Neural progenitor cell (in vitro differentiated cells): ENCODE measurements at regions not wholly inside any gene's neighbourhood (a gene's known extent, or its start where the extent isn't known, plus 50 kb on each side); places are given as distances from the start of the nearest gene placed in this dataset.
A peak's percentile ranks its signal among the peaks of the same experiment; 100 is the strongest.

ENCODE experiments used
- EZH2 ChIP-seq: fragments of 200-600 bp; sonication (generic); IDR thresholded peaks from 2 replicates; pipeline ENCODE4 v1.6.1; 2017; ENCODE audit warnings: antibody characterized with exemption, mild to moderate bottlenecking, moderate library complexity
- TF ChIP-seq, protein P1 (sequence below): fragments of 200-600 bp; sonication (generic); IDR thresholded peaks from 2 replicates; pipeline ENCODE4 v1.5.1; 2017; ENCODE audit warnings: antibody characterized with exemption, mild to moderate bottlenecking

DNA sequence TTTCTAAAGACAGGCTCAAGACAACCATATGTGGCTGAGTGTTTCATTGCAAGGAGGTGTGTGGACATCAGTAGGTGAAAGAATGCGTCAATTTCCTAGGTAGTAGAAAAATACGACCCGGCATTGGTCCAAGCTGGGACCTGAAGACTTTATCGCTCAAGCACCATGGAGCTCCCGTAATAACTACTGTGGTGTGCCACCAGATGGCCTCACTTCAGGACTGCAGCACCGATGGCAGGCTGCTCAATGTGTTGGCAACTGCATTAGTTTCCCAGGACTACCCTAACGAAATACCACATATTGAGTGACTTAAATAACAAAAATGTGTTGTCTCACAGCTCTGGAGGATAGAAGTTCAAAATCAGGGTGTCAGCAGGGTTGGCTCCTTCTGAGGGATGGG is 72.4 kb upstream of the FAT3 start:
- TF ChIP-seq, protein P1, sequence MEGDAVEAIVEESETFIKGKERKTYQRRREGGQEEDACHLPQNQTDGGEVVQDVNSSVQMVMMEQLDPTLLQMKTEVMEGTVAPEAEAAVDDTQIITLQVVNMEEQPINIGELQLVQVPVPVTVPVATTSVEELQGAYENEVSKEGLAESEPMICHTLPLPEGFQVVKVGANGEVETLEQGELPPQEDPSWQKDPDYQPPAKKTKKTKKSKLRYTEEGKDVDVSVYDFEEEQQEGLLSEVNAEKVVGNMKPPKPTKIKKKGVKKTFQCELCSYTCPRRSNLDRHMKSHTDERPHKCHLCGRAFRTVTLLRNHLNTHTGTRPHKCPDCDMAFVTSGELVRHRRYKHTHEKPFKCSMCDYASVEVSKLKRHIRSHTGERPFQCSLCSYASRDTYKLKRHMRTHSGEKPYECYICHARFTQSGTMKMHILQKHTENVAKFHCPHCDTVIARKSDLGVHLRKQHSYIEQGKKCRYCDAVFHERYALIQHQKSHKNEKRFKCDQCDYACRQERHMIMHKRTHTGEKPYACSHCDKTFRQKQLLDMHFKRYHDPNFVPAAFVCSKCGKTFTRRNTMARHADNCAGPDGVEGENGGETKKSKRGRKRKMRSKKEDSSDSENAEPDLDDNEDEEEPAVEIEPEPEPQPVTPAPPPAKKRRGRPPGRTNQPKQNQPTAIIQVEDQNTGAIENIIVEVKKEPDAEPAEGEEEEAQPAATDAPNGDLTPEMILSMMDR, result peak; percentile 10
- TF ChIP-seq EZH2, result no peak
